GM18870 (cell line): ENCODE measurements at regions not wholly inside any gene's neighbourhood (a gene's known extent, or its start where the extent isn't known, plus 50 kb on each side); places are given as distances from the start of the nearest gene placed in this dataset.

Experiments used
- ATAC-seq: cut with Tn5 transposase; IDR thresholded peaks from one replicate; pipeline ENCODE4 v1.9.1; 2021; ENCODE audit warnings: moderate library complexity; ENCODE audit not compliant: unreplicated experiment

DNA sequence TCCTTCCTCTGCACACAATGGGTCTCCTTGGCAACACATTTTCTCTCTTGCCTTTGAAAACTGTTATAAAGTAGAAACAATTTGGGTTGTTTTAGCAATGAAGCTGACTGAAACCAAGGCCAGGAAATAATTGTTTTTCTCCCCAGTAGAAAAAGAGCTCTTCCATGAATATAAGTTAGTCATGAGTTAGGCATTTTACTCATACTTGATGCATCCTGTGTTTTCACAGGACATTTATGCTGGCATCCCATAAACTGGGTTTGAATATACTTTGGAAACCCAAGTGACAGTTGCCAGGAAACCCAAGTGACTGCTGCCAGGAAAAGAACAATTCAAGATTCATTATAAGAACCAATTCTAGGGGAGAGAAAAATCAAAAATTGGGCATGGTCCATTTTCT lies 128.6 kb upstream of the NPY2R start:
- ATAC-seq = no peak

DNA sequence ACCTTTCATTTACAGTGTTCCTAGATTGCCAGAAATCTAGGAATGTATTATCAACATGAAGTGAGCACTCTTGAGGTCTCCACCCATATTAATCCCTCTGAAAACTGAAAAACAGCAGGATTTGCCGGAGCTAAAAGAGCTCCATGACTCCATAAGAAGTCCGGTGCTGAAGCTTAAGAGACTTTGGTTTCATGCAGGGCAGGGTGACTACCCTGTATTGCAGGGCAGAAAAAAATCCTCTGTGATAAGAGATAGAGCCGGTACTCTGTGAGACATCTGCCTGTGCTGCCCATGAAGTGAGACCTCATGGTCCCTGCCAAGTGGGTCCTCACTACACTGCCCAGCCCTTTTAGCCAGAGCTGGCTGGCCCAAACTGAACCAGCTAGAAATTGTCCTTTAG lies 127.2 kb upstream of the NPY2R start:
- ATAC-seq = no peak

DNA sequence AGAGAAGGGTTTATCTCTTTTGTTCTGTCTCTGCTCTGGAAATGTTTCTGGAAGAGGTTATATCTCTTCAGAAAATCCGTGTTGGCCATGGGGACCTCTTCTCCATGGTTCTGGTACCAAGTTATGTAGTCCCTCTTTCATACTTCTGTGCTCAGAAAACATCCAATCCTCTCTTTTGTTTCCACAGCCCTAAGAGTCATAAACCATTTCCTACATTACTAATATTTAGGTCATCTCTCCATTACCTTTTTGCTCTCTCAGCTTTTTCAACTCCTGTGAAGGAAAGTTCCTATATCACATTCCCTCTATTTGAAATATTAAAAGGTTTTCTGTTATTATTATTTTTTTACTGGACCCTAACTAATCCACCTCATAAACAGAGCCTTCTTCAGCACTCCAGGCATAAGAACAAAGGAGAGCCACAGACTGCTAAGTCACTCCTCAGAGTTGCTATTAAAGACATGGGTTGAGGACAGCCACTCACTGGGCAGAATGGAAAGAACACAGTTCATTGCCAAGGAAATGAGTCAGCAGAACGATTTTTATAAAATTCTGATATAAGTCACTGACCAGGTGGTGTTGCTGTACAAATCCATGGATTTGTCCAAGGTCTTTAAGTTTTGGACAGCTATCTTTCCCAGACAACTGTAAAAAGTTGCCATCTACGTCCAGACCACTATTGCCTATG lies 122.4 kb upstream of the NPY2R start:
- ATAC-seq = no peak

DNA sequence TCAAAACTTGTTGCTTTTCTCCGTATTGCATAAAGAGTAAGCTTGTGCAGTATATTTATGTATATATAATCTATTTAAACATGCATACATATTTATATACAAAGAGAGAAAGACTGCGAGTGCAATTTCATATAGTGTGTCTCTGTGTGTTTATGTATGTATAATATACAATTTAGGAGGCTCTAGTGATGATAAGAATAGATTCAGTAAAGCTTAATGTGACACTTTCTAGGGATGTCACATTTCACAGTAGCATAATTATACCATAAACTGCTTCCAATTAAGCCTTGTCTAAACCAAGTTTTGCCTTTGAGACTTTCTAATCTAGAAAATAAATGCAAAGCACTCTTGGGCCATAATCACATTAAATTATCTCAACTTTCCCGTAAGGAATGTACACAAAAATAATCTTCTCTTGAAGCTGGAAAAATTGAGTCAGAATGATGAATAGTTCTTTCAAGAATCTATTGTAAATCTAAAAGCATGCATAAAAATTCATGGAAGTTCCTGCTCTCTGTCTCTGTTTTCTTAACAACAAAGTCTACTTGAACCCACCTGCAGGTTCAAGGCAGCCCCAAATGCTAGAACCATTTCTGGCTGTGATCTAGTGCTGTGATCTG lies 114.1 kb upstream of the NPY2R start:
- ATAC-seq = no peak

DNA sequence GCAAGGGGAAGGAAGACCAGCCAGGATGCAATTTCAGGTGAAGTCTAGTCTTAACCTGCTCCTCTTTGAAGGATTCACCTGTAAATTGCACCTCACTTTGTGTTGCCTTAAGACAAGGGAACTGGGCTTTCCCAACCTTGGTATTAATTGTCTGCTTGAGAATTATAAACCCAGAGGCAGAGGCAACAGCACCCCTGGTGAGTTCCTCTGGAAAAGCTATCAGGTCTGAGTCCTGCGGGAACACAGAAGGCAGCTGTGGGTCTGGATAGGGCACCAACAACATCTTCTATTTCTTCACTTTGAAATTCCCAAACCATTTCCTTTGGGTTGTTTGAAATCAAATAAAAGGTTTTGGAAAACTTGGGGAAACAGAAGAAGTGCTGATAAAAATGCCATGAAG lies 109.2 kb upstream of the NPY2R start:
- ATAC-seq = no peak

DNA sequence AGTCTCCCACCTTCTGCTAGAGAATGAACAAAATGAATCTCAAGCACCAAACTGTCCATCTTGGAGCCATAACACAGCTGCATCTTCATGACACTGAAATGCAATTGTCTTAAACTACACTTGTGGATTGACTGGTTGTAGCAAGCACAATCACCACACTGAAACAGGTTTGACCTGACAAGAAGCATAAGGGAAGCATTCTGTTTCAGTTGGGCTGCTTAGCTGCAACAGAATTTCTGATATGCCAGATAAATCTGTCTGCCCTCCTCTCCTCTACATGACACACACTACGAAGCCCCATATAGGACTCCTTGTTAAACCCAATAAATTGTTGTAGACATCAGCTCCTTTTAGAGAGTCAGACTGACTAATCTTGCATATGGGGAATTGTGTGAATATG lies 101.8 kb upstream of the NPY2R start:
- no peak for ATAC-seq

DNA sequence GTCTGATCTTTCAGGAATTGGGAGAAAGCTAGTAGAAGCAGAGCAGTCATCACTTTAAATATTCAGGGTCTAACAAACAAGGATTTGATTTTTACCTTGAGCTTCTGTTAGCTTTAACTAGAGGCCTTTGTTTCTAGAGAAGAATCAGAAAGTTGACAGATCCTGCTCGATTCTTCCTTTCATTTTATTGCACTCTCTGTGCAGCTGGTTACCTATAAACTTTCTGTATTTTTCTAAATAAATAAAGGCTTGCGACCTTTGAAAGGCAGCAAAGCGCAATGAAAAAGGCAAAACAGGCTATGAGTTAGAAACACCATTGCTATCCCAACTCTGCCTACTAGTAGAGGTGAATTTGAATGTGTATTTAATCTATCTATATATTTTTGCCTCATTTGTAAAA lies 101.4 kb upstream of the NPY2R start:
- no peak for ATAC-seq

DNA sequence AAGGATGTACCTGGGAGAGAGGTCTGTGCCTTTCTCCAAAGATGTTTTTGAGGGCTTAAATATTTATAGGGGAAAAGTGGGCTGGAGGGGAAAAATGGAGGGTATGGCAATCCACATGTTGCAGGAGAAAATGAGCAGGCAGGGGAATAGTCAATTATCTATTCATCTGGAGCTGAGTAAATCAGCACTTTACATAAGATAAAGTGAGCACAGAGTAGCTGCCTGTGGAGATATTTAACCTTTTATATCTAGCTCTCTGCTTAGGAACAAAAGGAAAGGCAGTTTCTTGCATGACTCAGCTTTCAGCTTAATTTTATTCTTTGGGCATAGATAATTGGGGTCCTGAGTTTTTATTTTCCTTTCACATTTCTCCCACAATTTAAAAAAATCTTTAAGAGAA lies 93.6 kb upstream of the NPY2R start:
- no peak for ATAC-seq

DNA sequence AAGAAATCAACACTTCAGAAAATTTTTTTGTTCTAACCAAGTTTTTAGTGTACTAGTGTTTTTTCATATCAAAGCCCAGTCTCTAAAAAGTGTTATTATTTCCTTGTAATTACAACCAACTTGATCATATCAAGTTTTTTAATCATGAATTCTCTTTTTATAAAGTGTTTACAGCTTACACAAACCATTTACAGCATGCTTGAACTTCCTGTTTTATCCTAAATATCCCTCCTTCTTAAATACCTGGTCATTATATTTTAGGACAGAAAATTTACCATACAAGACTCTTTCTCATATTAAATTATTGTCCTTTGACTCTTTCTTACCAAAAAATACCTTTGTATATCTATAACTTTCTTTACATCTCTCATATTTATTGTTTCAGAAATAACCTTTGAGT lies 89.4 kb upstream of the NPY2R start:
- ATAC-seq = no peak

DNA sequence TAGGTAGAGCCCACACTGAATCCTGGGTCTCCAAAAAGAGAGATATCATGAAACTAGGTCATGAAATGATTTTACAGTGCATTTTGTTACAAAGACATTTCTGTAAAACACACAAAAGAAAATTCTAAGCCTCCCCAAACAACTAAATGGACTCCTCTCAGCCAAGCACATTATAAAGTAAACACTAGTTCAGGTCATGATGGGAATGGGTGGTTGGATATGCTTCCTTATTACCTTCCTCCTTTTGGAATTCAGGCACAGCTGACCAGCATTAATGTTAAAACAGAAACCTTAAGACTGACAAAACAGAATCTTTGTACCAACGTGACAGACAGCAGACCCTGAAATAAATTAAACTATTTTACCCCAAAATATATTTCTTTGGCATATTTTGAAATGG lies 87.9 kb upstream of the NPY2R start:
- ATAC-seq = no peak

DNA sequence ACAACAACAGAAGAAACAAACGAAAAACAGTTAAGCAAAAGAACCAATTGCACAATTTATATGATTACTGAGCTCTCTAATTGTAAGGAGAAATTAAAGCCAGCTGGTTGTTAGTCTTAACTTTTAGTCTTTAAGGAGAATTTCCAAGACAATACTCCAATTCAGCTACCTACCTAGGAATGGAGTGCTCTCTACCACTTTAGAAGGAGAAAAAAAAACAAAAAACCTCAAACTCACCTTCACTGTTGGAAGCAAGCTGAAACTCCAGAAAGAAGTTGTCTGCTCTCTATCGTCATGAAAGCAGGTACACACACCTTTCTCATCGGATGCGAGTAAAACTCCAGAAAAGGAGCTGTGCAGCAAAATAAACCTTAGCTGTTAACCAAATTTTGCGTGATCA lies 86.1 kb upstream of the NPY2R start:
- ATAC-seq = no peak

DNA sequence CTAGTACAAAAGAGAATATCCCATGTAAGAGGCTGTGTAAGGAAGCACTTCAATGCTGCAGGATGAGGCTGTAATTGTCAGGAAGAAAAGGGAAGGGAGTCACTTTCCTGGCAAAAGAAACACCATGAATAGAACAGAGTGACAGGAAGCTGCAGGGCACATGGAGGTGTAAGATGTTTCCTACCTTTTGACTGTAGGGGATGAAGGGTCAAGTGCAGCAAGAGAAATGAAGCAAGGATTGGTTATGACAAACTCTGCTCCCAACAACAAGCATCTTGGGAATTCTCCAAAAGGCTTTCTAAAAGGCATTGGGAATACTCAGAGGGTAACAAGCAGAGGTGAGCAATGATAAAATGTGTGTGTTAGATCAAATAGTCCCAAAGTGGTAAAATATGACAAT lies 74.3 kb upstream of the NPY2R start:
- ATAC-seq = no peak

DNA sequence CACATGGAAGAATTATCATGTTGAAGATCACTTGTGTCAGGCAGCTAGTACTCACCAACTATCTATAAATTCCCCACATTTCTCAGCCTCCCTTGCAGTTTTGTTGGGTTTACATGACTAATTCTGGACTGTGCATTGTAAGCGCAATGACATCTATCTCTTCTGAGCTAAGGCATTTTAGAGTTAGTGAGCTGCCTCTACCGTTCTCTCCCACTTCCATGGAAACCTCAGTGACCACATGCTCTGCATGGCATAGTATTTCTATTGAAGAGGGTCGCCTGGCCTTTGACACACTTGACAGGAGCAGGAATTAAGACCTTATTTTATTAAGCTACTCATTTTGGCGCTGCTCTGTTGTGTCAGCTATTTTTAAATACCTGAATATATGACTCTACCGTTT lies 67.5 kb upstream of the NPY2R start:
- no peak for ATAC-seq

DNA sequence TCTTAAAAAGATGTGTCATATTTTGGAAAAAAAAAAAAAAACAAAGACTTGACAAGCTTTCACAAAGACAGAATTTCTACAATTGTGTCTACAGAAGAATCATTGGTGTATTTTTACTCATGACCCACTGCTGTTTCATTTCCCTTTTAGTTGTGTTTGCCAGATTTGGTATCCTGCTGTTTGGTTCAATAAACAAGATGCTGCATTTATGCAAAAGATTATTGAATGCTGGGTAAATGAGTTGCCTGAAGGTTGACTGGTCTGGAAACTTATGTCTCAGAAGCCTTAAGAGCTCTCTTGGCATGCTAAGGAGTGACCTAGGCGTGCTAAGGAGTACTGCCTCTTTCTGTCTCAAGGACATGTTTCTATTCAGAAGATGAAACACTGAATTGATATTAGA lies 64.9 kb upstream of the NPY2R start:
- ATAC-seq = no peak
